ENCODE measurements at regions not wholly inside any gene's neighbourhood (a gene's known extent, or its start where the extent isn't known, plus 50 kb on each side); places are given as distances from the start of the nearest gene placed in this dataset.
"Not testable (repeated sequence)": the region's sequence is repeated elsewhere in the genome, so short reads cannot be mapped to it uniquely, and the experiment has no call there.

- DNase-seq, result no peak
Measured at GRCh38 chr3:102688556-102688930, 253.7 kb downstream of the ZPLD1 start.

- no peak for DNase-seq
Measured at GRCh38 chr3:102691507-102691906, 256.7 kb downstream of the ZPLD1 start.

- no peak for DNase-seq
Measured at GRCh38 chr3:102699104-102699818, 264.4 kb downstream of the ZPLD1 start.

- no peak for DNase-seq
Measured at GRCh38 chr3:102699819-102700140, 265.0 kb downstream of the ZPLD1 start.

GRCh38 chr3:102712896-102713295 is 278.1 kb downstream of the ZPLD1 start:
- DNase-seq, result no peak

- DNase-seq, result no peak
Measured at GRCh38 chr3:102714567-102714966, 279.8 kb downstream of the ZPLD1 start.

GRCh38 chr3:102715030-102715697 is 280.3 kb downstream of the ZPLD1 start:
- DNase-seq, result no peak

- no peak for DNase-seq
Measured at GRCh38 chr3:102718651-102719050, 283.8 kb downstream of the ZPLD1 start.

- DNase-seq, result peak in 1 of 2 experiments; percentile 10
Measured at GRCh38 chr3:102722317-102722716, 287.5 kb downstream of the ZPLD1 start.

GRCh38 chr3:102727340-102727739 is 292.5 kb downstream of the ZPLD1 start:
- DNase-seq, result no peak

- DNase-seq, result not testable (repeated sequence)
Measured at GRCh38 chr3:102732581-102732980, 297.8 kb downstream of the ZPLD1 start.

- DNase-seq, result no peak
Measured at GRCh38 chr3:102733791-102734563, 299.2 kb downstream of the ZPLD1 start.

- no peak for DNase-seq
Measured at GRCh38 chr3:102735311-102735710, 300.5 kb downstream of the ZPLD1 start.

- DNase-seq, result no peak
Measured at GRCh38 chr3:102736288-102736974, 301.6 kb downstream of the ZPLD1 start.

GRCh38 chr3:102736975-102737304 is 302.1 kb downstream of the ZPLD1 start:
- no peak for DNase-seq

- no peak for DNase-seq
Measured at GRCh38 chr3:102737353-102737752, 302.5 kb downstream of the ZPLD1 start.

- no peak for DNase-seq
Measured at GRCh38 chr3:102741105-102741504, 306.3 kb downstream of the ZPLD1 start.

- no peak for DNase-seq
Measured at GRCh38 chr3:102741694-102742093, 306.9 kb downstream of the ZPLD1 start.

- DNase-seq, result no peak
Measured at GRCh38 chr3:102745881-102746280, 311.1 kb downstream of the ZPLD1 start.

GRCh38 chr3:102747611-102748010 is 312.8 kb downstream of the ZPLD1 start:
- no peak for DNase-seq

- DNase-seq, result no peak
Measured at GRCh38 chr3:102748646-102749045, 313.8 kb downstream of the ZPLD1 start.

- DNase-seq, result no peak
Measured at GRCh38 chr3:102750322-102750721, 315.5 kb downstream of the ZPLD1 start.

GRCh38 chr3:102753901-102754300 is 319.1 kb downstream of the ZPLD1 start:
- DNase-seq, result no peak

- DNase-seq, result no peak
Measured at GRCh38 chr3:102756706-102757105, 321.9 kb downstream of the ZPLD1 start.
